ENCODE measurements at regions not wholly inside any gene's neighbourhood (a gene's known extent, or its start where the extent isn't known, plus 50 kb on each side); places are given as distances from the start of the nearest gene placed in this dataset.

DNA sequence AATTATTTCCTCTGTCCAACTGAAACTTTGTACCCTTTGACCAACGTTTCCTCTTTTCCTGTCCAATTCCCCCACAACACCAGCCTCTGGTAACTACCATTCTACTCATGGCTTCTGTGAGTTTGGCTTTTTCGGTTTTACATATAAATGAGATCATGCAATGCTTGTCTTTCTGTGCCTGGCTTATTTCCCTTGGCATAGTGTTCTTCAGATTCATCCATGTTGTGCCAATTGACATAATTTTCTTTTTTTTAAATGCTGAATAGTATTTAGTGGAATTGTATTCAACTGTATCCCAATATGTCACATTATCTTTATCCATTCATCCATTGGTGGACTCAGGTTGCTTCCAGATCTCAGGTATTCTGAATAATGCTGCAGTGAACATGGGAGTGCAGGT is 222.5 kb upstream of the GALNTL6 start:
- TF ChIP-seq, protein P1, sequence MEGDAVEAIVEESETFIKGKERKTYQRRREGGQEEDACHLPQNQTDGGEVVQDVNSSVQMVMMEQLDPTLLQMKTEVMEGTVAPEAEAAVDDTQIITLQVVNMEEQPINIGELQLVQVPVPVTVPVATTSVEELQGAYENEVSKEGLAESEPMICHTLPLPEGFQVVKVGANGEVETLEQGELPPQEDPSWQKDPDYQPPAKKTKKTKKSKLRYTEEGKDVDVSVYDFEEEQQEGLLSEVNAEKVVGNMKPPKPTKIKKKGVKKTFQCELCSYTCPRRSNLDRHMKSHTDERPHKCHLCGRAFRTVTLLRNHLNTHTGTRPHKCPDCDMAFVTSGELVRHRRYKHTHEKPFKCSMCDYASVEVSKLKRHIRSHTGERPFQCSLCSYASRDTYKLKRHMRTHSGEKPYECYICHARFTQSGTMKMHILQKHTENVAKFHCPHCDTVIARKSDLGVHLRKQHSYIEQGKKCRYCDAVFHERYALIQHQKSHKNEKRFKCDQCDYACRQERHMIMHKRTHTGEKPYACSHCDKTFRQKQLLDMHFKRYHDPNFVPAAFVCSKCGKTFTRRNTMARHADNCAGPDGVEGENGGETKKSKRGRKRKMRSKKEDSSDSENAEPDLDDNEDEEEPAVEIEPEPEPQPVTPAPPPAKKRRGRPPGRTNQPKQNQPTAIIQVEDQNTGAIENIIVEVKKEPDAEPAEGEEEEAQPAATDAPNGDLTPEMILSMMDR (IDR thresholded peaks at IDR 0.05; ENCODE audit: low read length, missing control alignments): no peak
- DNase-seq (ENCODE audit: low read depth): no peak
- H3K4me3 ChIP-seq (replicated peaks; ENCODE audit: low read depth, low read length): no peak overlapping the region

DNA sequence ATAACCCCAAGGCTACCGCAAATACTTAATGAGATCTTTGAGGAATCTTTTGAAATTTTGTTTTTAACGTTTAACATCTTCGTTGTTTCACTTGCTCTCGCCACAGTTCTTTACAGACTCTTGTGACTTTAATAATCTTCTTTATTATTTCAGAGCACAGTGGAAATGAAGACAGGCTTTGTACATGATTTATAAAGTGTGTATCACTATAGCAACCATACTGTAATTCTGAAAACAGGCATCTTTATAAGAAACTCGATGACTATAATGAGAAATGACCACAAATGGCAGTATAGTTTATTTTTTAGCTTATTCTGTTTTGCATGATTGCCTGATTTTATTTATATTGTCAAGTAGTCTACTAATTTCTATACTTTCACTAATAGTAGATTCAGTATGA is 224.4 kb upstream of the GALNTL6 start:
- H3K4me3 ChIP-seq (replicated peaks; ENCODE audit: low read depth, low read length): no peak overlapping the region

DNA sequence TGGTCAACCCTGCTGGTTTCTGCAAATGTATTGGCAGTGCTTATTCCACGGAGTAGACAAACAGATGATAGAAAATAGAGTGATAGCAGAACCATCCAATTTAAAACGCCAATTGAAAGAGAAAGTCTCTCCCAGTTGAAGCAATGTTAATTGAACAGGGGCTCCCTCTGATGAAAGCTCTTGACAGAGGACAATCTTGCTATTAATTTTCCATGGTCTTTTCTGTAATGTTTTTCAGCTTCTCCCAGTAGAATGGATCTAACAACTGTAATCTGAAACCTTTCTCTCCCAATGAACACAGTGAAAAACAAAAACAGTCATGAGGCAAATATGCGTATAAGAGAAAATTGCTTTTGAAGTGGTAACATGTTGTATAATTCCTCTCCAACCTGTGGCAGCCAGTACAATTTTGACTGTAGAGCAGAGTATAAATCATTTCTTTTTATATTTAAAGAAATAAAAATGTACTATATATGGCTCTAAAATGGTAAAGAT is 225.1 kb upstream of the GALNTL6 start:
- H3K4me3 ChIP-seq (replicated peaks; ENCODE audit: low read depth, low read length): no peak overlapping the region
- DNase-seq (ENCODE audit: low read depth): no peak
- TF ChIP-seq, protein P1 (IDR thresholded peaks at IDR 0.05; ENCODE audit: low read length, missing control alignments): no peak

More for the DNA sequence above, 224.4 kb upstream of the GALNTL6 start:
- DNase-seq (ENCODE audit: low read depth): no peak
- TF ChIP-seq, protein P1 (IDR thresholded peaks at IDR 0.05; ENCODE audit: low read length, missing control alignments): no peak

DNA sequence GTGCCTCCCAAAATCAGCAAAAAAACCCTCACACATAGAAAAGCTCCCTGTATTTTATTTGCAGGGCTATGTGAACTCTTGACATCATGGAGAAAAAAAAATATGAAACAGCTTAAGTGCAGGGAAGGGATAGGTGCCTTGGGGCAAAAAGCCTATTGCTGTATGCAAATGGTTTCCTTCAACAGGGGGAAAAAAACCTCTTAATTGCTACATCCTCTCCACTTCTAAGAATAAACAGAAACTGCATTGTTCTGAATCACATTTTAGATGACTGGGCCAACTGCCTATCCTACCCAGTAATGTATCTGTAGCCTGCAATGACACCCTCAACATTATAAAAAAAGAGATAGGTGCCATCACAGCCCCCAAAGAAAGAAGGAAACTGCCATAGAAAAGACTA is 229.4 kb upstream of the GALNTL6 start:
- TF ChIP-seq, protein P1 (IDR thresholded peaks at IDR 0.05; ENCODE audit: low read length, missing control alignments): no peak
- DNase-seq (ENCODE audit: low read depth): no peak
- H3K4me3 ChIP-seq (replicated peaks; ENCODE audit: low read depth, low read length): no peak overlapping the region

DNA sequence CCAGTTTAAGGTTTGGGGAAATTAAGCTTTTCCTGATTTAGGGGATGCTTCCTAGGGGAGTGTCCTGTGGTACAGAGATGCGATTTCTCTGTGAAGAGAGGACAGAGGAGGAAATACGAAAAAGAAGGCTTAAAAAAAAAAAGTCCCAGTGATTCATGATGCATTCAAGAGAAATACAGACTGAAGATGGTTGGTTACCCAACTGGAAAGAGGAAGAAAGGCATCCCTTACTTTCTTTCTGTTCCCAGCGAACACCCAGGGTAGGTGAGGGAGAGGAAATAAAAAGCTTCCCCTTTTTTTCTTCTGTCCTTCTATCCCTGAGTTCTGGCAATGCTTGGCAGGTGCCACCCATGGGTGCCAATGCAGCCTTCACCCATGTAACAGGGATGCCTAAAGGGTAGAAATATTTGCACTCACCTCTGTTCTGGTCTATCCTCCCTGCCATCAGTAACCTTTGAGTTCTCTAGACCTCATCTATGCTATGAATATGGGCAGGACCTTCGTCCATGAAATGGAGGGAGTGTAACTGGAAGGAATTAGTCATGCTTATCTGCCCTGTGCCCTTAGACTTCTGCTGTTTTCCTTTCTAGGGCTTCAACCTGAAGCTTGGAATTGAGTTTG is 230.1 kb upstream of the GALNTL6 start:
- TF ChIP-seq, protein P1 (IDR thresholded peaks at IDR 0.05; ENCODE audit: low read length, missing control alignments): no peak
- DNase-seq (ENCODE audit: low read depth): no peak
- H3K4me3 ChIP-seq (replicated peaks; ENCODE audit: low read depth, low read length): no peak overlapping the region

DNA sequence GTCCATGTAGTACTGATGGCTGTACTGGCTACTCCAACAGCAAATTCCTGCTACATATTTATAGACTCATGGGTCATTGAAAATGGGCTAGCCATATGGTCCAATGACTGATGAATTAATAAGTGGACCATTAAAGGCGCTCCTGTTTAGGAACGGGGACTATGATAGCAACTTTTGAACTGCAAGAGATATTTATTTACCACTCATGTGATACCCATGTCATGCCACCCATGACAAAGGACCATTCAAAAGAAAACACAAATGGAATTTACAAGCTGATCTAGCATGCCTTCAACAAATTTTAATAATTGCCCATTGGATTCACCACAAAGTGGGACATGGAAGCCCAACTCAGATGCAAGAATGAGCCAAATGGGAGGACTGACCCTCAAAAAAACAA is 240.0 kb upstream of the GALNTL6 start:
- DNase-seq (ENCODE audit: low read depth): no peak
- TF ChIP-seq, protein P1 (IDR thresholded peaks at IDR 0.05; ENCODE audit: low read length, missing control alignments): no peak
- H3K4me3 ChIP-seq (replicated peaks; ENCODE audit: low read depth, low read length): no peak overlapping the region

Measured in fibroblast of pulmonary artery (primary cell).